ENCODE measurements at regions not wholly inside any gene's neighbourhood (a gene's known extent, or its start where the extent isn't known, plus 50 kb on each side); places are given as distances from the start of the nearest gene placed in this dataset.

DNA sequence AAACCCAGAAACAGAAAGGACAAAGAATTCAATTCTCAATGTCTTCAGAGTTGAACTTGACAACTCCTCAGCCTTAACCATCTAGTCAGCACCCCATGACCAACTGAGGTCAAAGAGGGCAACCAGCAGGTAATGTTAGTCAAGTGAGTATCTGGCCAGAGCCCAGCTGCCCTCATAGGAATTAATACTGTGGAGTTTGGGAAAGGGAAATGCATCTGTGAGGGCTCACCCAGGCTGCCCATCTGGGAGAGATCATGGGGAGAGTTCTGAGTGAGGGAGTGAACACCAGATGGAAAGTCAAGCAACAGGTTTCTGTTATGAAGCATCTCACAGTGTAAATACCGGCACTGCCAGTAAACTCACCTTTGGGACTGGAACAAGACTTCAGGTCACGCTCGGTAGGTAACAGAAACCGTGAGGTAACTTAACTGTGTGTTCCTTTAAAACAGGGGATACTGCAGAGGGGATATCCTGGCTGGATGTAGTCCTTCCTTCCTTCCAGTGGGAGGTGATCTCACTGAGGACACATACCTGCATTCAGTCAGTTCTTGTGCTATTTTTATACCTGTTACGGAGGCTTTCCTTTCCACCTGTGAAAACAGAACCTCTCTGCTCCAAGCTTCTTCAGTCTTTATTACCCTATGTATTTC is 94.4 kb downstream of the DAD1 start:
- H3K79me2 ChIP-seq (ENCODE audit: control insufficient read depth in 1 of 2, insufficient read depth in 2 of 2, low read length in 2 of 2), result no peaks in the 10 kb centered on the region
- no peak overlapping the region for H3K56ac ChIP-seq (replicated peaks; ENCODE audit: insufficient read length, low read depth, low read length)
- ChIA-PET POLR2A (ENCODE audit: partially characterized antibody) (no interaction called here), CTCF (ENCODE audit: partially characterized antibody) (interaction anchor here (1.1 to 2.1 kb wide), 4 partner anchors 14 to 175 kb away, joined by 3 to 4 read pairs (median 4); no protein-coding TSS in a partner anchor)
- no peak overlapping the region for H2BK120ac ChIP-seq (replicated peaks; ENCODE audit: low read depth, low read length)
- no peak overlapping the region for H3K18ac ChIP-seq (ENCODE audit: extremely low read depth, low read length)
- H3K4me2 ChIP-seq (ENCODE audit: insufficient read depth in 1 of 2, low read depth in 2 of 2, low read length in 2 of 2), result no peak overlapping the region
- H3K27ac ChIP-seq (ENCODE audit: low read depth, low read length), result no peak overlapping the region
- H4K8ac ChIP-seq (ENCODE audit: extremely low read depth, insufficient read depth, low read length), result no peak overlapping the region
- H4K20me1 ChIP-seq (replicated peaks in 1 of 2; ENCODE audit: control insufficient read depth in 1 of 2, insufficient read depth in 2 of 2, low read length in 2 of 2), result no peaks in the 10 kb centered on the region
- WGBS, 2 experiments (ENCODE audit: extremely low coverage in 1 of 2, insufficient coverage in 1 of 2, insufficient read length in 1 of 2, insufficient replicate concordance in 2 of 2, low coverage in 1 of 2, low lambda C conversion rate in 2 of 2, missing lambda C conversion rate in 1 of 2), result 94% methylated on average over 5 of the region's 5 CpGs; no CpG with 5 or more reads in 1 of the 2 experiments
- H2BK15ac ChIP-seq (ENCODE audit: low read length), result no peak overlapping the region
- H3K4ac ChIP-seq (replicated peaks; ENCODE audit: insufficient read length, low read depth, low read length), result no peak overlapping the region
- no peak for DNase-seq (ENCODE audit: low read depth in 1 of 2, low spot score in 2 of 2)
- H3K79me1 ChIP-seq (ENCODE audit: low read depth, low read length), result no peaks in the 10 kb centered on the region
- H2AK5ac ChIP-seq (ENCODE audit: low read depth, low read length), result no peak overlapping the region
- no peak overlapping the region for H3K9ac ChIP-seq (replicated peaks in 1 of 4; ENCODE audit: extremely low read depth in 1 of 4, low read depth in 3 of 4, low read length in 3 of 4)
- no peak overlapping the region for H3K23ac ChIP-seq (ENCODE audit: insufficient read length)
- H2BK5ac ChIP-seq (ENCODE audit: low read depth, low read length), result no peak overlapping the region
- peak overlapping the region; percentile 40; the same call in 1 of the 2 replicates for H2AFZ ChIP-seq (ENCODE audit: low read length)
- peak; percentile 19 for FAIRE-seq
- H3K27me3 ChIP-seq (replicated peaks in 1 of 4; ENCODE audit: control insufficient read depth in 3 of 4, extremely low read depth in 1 of 4, insufficient read depth in 3 of 4, low read length in 3 of 4), result no peaks in the 10 kb centered on the region
- no peak overlapping the region for H2BK20ac ChIP-seq (ENCODE audit: low read length)
- no peak overlapping the region for H3K14ac ChIP-seq (ENCODE audit: insufficient read length)
- H3K4me1 ChIP-seq (replicated peaks in 1 of 4; ENCODE audit: control insufficient read depth in 3 of 4, insufficient read depth in 4 of 4, low read length in 3 of 4), result peaks cover 0 to 7% (median 0%) of the 10 kb centered on the region in 4 experiments; a peak in 2 of 7 replicates
- no peak overlapping the region for H3K4me3 ChIP-seq (ENCODE audit: extremely low read depth in 1 of 4, insufficient read depth in 2 of 4, low read depth in 3 of 4, low read length in 4 of 4)
- no peaks in the 10 kb centered on the region for H3K36me3 ChIP-seq (ENCODE audit: control insufficient read depth in 2 of 4, insufficient read depth in 4 of 4, low read length in 3 of 4)
- H4K5ac ChIP-seq (ENCODE audit: insufficient read length, low read depth, low read length), result no peak overlapping the region
- no peak overlapping the region for H2BK12ac ChIP-seq (ENCODE audit: low read depth, low read length)
- H3K9me3 ChIP-seq (ENCODE audit: insufficient read depth in 2 of 2, low read depth in 1 of 2, low read length in 1 of 2), result no peaks in the 10 kb centered on the region
- H4K91ac ChIP-seq (replicated peaks; ENCODE audit: insufficient read length, low read length), result no peak overlapping the region
- no peaks in the 10 kb centered on the region; the same call in 1 of the 2 replicates for H3K23me2 ChIP-seq (ENCODE audit: low read depth, low read length)
- no peak for TF ChIP-seq SIX5 (IDR thresholded peaks at IDR 0.05; ENCODE audit: low read depth, low read length)
- no peak for TF ChIP-seq EP300 (IDR thresholded peaks at IDR 0.05; ENCODE audit: borderline replicate concordance in 1 of 2, low read depth in 2 of 2, low read length in 2 of 2)
- no peak for TF ChIP-seq CBX8 (IDR thresholded peaks at IDR 0.05; ENCODE audit: borderline replicate concordance, low read depth, low read length)
- no peak for TF ChIP-seq RXRA (IDR thresholded peaks at IDR 0.05; ENCODE audit: insufficient read depth, low read depth, low read length)
- no peak for TF ChIP-seq BACH1 (IDR thresholded peaks at IDR 0.05; ENCODE audit: low read length)
- TF ChIP-seq SP4 (IDR thresholded peaks at IDR 0.05; ENCODE audit: low read length), result no peak
- TF ChIP-seq, protein P1, sequence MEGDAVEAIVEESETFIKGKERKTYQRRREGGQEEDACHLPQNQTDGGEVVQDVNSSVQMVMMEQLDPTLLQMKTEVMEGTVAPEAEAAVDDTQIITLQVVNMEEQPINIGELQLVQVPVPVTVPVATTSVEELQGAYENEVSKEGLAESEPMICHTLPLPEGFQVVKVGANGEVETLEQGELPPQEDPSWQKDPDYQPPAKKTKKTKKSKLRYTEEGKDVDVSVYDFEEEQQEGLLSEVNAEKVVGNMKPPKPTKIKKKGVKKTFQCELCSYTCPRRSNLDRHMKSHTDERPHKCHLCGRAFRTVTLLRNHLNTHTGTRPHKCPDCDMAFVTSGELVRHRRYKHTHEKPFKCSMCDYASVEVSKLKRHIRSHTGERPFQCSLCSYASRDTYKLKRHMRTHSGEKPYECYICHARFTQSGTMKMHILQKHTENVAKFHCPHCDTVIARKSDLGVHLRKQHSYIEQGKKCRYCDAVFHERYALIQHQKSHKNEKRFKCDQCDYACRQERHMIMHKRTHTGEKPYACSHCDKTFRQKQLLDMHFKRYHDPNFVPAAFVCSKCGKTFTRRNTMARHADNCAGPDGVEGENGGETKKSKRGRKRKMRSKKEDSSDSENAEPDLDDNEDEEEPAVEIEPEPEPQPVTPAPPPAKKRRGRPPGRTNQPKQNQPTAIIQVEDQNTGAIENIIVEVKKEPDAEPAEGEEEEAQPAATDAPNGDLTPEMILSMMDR (IDR thresholded peaks at IDR 0.05; ENCODE audit: control extremely low read depth in 1 of 3, insufficient read depth in 1 of 3, low read depth in 1 of 3, low read length in 3 of 3), result peak in 1 of 3 experiments; percentile 62; a peak in 1 of 4 replicates
- no peak for TF ChIP-seq SIRT6 (IDR thresholded peaks at IDR 0.05; ENCODE audit: low read length)
- TF ChIP-seq RAD21 (IDR thresholded peaks at IDR 0.05 in 1 of 2, conservative IDR thresholded peaks at IDR 0.05 in 1 of 2; ENCODE audit: low read depth in 2 of 2, low read length in 2 of 2), result peak; percentile 4 to 23; a peak in 1 of 4 replicates
- TF ChIP-seq CHD2 (IDR thresholded peaks at IDR 0.05; ENCODE audit: low read length), result no peak
- TF ChIP-seq TAF7 (optimal IDR thresholded peaks at IDR 0.05; ENCODE audit: borderline replicate concordance, low read depth, low read length), result no peak
